Posterior cingulate gyrus (tissue), 11 donors: ENCODE measurements at regions not wholly inside any gene's neighbourhood (a gene's known extent, or its start where the extent isn't known, plus 50 kb on each side); places are given as distances from the start of the nearest gene placed in this dataset.
"Not testable (repeated sequence)": the region's sequence is repeated elsewhere in the genome, so short reads cannot be mapped to it uniquely, and the experiment has no call there.

Experiments used
- DNase-seq, 10 donors: peaks; one replicate each; pipeline versions ENCODE4 v3.0.0 to v3.0.0-alpha.2; 2020 to 2021; ENCODE audit warnings: mixed read lengths in 3 of 10
- intact Hi-C: fragments of 100-400 bp; cut with DNase I; formaldehyde crosslinking; loops from one replicate; pipeline ENCODE4 v1.15.1; 2023

GRCh38 chr11:87779276-87780067, 395.8 kb downstream of the RAB38 start:
- DNase-seq: no peak
- intact Hi-C loops: no loop called here

- intact Hi-C loops: no loop called here
- DNase-seq: peak in 1 of 10 donors; percentile 9
Measured at GRCh38 chr11:87778357-87778756, 396.9 kb downstream of the RAB38 start.

GRCh38 chr11:87775036-87775435, 400.2 kb downstream of the RAB38 start:
- DNase-seq: no peak
- intact Hi-C loops: no loop called here

- intact Hi-C loops: no loop called here
- no peak for DNase-seq
Measured at GRCh38 chr11:87769661-87770060, 405.6 kb downstream of the RAB38 start.

GRCh38 chr11:87767615-87768014, 407.6 kb downstream of the RAB38 start:
- intact Hi-C loops: no loop called here
- DNase-seq: no peak

- DNase-seq: peak in 1 of 10 donors; percentile 66
- intact Hi-C loops: not testable (repeated sequence)
Measured at GRCh38 chr11:87764075-87764474, 411.2 kb downstream of the RAB38 start.

GRCh38 chr11:87754685-87755084, 420.6 kb downstream of the RAB38 start:
- no peak for DNase-seq
- intact Hi-C loops: no loop called here

- intact Hi-C loops: no loop called here
- DNase-seq: no peak
Measured at GRCh38 chr11:87753143-87753542, 422.1 kb downstream of the RAB38 start.

- no peak for DNase-seq
- intact Hi-C loops: no loop called here
Measured at GRCh38 chr11:87743007-87743406, 432.2 kb downstream of the RAB38 start.

GRCh38 chr11:87740968-87741367, 434.3 kb downstream of the RAB38 start:
- intact Hi-C loops: no loop called here
- no peak for DNase-seq

- intact Hi-C loops: no loop called here
- DNase-seq: no peak
Measured at GRCh38 chr11:87740451-87740850, 434.8 kb downstream of the RAB38 start.

- intact Hi-C loops: no loop called here
- no peak for DNase-seq
Measured at GRCh38 chr11:87739766-87740165, 435.5 kb downstream of the RAB38 start.

GRCh38 chr11:87739261-87739660, 436.0 kb downstream of the RAB38 start:
- no peak for DNase-seq
- intact Hi-C loops: no loop called here

- no peak for DNase-seq
- intact Hi-C loops: no loop called here
Measured at GRCh38 chr11:87736928-87737327, 438.3 kb downstream of the RAB38 start.

- intact Hi-C loops: no loop called here
- DNase-seq: no peak
Measured at GRCh38 chr11:87726506-87726905, 448.7 kb downstream of the RAB38 start.

GRCh38 chr11:87724358-87724757, 450.9 kb downstream of the RAB38 start:
- intact Hi-C loops: loop anchor here (5.0 kb wide), 1 partner anchor 818 kb away; no protein-coding TSS in a partner anchor

GRCh38 chr11:87722756-87723565, 452.3 kb downstream of the RAB38 start:
- peak in 7 of 10 donors; percentile 16 to 88 (median 23) for DNase-seq
- intact Hi-C loops: loop anchor here (5.0 kb wide), 1 partner anchor 819 kb away; no protein-coding TSS in a partner anchor

More at GRCh38 chr11:87724358-87724757, 450.9 kb downstream of the RAB38 start:
- no peak for DNase-seq

GRCh38 chr11:87719326-87720073, 455.7 kb downstream of the RAB38 start:
- DNase-seq: no peak
- intact Hi-C loops: loop anchor here (5.0 kb wide), 1 partner anchor 823 kb away; no protein-coding TSS in a partner anchor

GRCh38 chr11:87712802-87713202, 462.4 kb downstream of the RAB38 start:
- DNase-seq: no peak
- intact Hi-C loops: no loop called here

GRCh38 chr11:87712391-87712790, 462.9 kb downstream of the RAB38 start:
- no peak for DNase-seq
- intact Hi-C loops: no loop called here

- intact Hi-C loops: not testable (repeated sequence)
Measured at GRCh38 chr11:87703589-87703988, 471.7 kb downstream of the RAB38 start.

More at GRCh38 chr11:87703589-87703988, 471.7 kb downstream of the RAB38 start:
- DNase-seq: peak in 1 of 10 donors; percentile 49
